ENCODE measurements at regions not wholly inside any gene's neighbourhood (a gene's known extent, or its start where the extent isn't known, plus 50 kb on each side); places are given as distances from the start of the nearest gene placed in this dataset.

- TF ChIP-seq CTCF (IDR thresholded peaks at IDR 0.05) (no peak), POLR2A (IDR thresholded peaks at IDR 0.05) (no peak)
These were observed 67.3 kb upstream of the WNT4 start for GRCh38 chr1:22210176-22210575.
